B cell (primary cell): ENCODE measurements at regions not wholly inside any gene's neighbourhood (a gene's known extent, or its start where the extent isn't known, plus 50 kb on each side); places are given as distances from the start of the nearest gene placed in this dataset.

ENCODE experiments used
- ATAC-seq: fragments of 200-7000 bp; cut with Tn5 transposase; one replicate; pipeline ENCODE4 v1.10.0; 2021; ENCODE audit warnings: low read depth, mild to moderate bottlenecking, moderate number of reproducible peaks, moderate library complexity
- CTCF ChIA-PET: fragments of 350-600 bp; sonication (Branson Sonifier 250); formaldehyde crosslinking; loops from one replicate; lab custom pipeline; 2021; ENCODE audit warnings: antibody characterized with exemption, inconsistent platforms; lab: Charles Lee
- POLR2A ChIA-PET: fragments of 350-600 bp; sonication (Branson Sonifier 250); formaldehyde crosslinking; loops from one replicate; lab custom pipeline; 2021; ENCODE audit warnings: antibody characterized with exemption; lab: Charles Lee
- DNase-seq: peaks from one replicate; pipeline ENCODE4 v3.0.0; 2013
- H2AFZ ChIP-seq: 2 replicates; pipeline ENCODE4 v1.6.1; 2012; ENCODE audit warnings: mild to moderate bottlenecking, low read depth, low read length; ENCODE audit not compliant: insufficient read depth, poor library complexity, severe bottlenecking
- H3K27ac ChIP-seq, 2 donors: 1 replicate in 1 of 2; 2 replicates in 1 of 2; pipeline ENCODE4 v1.5.1; 2012 to 2013; ENCODE audit warnings: low read length in 2 of 2, mild to moderate bottlenecking in 2 of 2, moderate library complexity in 1 of 2
- H3K27me3 ChIP-seq, 4 experiments: fragments of 200-600 bp in 1 of 4; sonication (generic) in 1 of 4; replicated peaks in 1 of 4; 1 replicate in 2 of 4; 2 replicates in 2 of 4; pipeline versions ENCODE4 v1.6.1 to v1.7.0; 2013 to 2016; ENCODE audit warnings: low read length in 3 of 4, mild to moderate bottlenecking in 2 of 4, mixed read lengths in 1 of 4, moderate library complexity in 1 of 4; ENCODE audit not compliant: insufficient read depth in 4 of 4, control insufficient read depth in 3 of 4; ENCODE audit errors: control extremely low read depth in 1 of 4
- H3K36me3 ChIP-seq, 2 experiments: replicated peaks in 1 of 2; 1 replicate in 1 of 2; 2 replicates in 1 of 2; pipeline versions ENCODE4 v1.6.1 to v1.7.1; 2013; ENCODE audit warnings: low read length in 1 of 2; ENCODE audit not compliant: insufficient read depth in 2 of 2, control insufficient read depth in 1 of 2; ENCODE audit errors: control extremely low read depth in 1 of 2, extremely low read depth in 1 of 2
- H3K4me1 ChIP-seq, 2 donors: fragments of 200-600 bp in 1 of 2; sonication (generic) in 1 of 2; 1 replicate in 1 of 2; 2 replicates in 1 of 2; pipeline versions ENCODE4 v1.5.1 to v1.6.1; 2013 to 2017; ENCODE audit warnings: low read length in 2 of 2; ENCODE audit not compliant: control insufficient read depth in 2 of 2, insufficient read depth in 2 of 2
- H3K4me2 ChIP-seq: replicated peaks from 2 replicates; pipeline ENCODE3; 2012; ENCODE audit warnings: mild to moderate bottlenecking, low read depth, low read length; ENCODE audit not compliant: poor library complexity, severe bottlenecking
- H3K4me3 ChIP-seq, 5 experiments: fragments of 200-600 bp in 1 of 5; sonication (generic) in 1 of 5; 1 replicate in 3 of 5; 2 replicates in 2 of 5; pipeline versions ENCODE4 v1.5.1 to v1.7.0; 2011 to 2016; ENCODE audit warnings: low read length in 4 of 5, mild to moderate bottlenecking in 4 of 5, low read depth in 2 of 5, control low read depth in 1 of 5, moderate library complexity in 1 of 5; ENCODE audit not compliant: insufficient read depth in 1 of 5; ENCODE audit errors: control extremely low read depth in 1 of 5, extremely low read depth in 1 of 5
- H3K79me2 ChIP-seq: fragments of 200-600 bp; sonication (generic); one replicate; pipeline ENCODE4 v1.6.0; 2016; ENCODE audit warnings: low read length; ENCODE audit not compliant: control insufficient read depth, insufficient read depth
- H3K9ac ChIP-seq: fragments of 200-600 bp; sonication (generic); 2 replicates; pipeline ENCODE4 v1.6.1; 2017; ENCODE audit warnings: mild to moderate bottlenecking, low read length, moderate library complexity
- H3K9me3 ChIP-seq, 3 donors: one replicate each; pipeline versions ENCODE4 v1.6.1 to v1.7.1; 2013; ENCODE audit warnings: low read length in 2 of 3; ENCODE audit not compliant: control insufficient read depth in 2 of 3, insufficient read depth in 1 of 3; ENCODE audit errors: control extremely low read depth in 1 of 3
- H4K20me1 ChIP-seq: 2 replicates; pipeline ENCODE4 v1.6.0; 2012; ENCODE audit warnings: mild to moderate bottlenecking, low read length; ENCODE audit not compliant: insufficient read depth, control insufficient read depth, poor library complexity, severe bottlenecking
- H3K27ac Mint-ChIP-seq: one replicate; pipeline ENCODE4 v1.8.0; 2021; ENCODE audit warnings: mixed read lengths
- H3K27me3 Mint-ChIP-seq: one replicate; pipeline ENCODE4 v1.8.0; 2021; ENCODE audit warnings: mixed read lengths
- H3K4me1 Mint-ChIP-seq: one replicate; pipeline ENCODE4 v1.8.0; 2021; ENCODE audit warnings: mixed read lengths
- H3K4me3 Mint-ChIP-seq: one replicate; pipeline ENCODE4 v1.8.0; 2021; ENCODE audit warnings: mixed read lengths
- H3K9me3 Mint-ChIP-seq: one replicate; pipeline ENCODE4 v1.8.0; 2022; ENCODE audit warnings: mixed read lengths; ENCODE audit not compliant: insufficient read depth
- EZH2 ChIP-seq: IDR thresholded peaks from 2 replicates; pipeline ENCODE4 v1.6.1; 2012; ENCODE audit warnings: borderline replicate concordance, low read depth, mild to moderate bottlenecking, moderate library complexity, low read length; ENCODE audit not compliant: insufficient read depth, poor library complexity, severe bottlenecking
- WGBS: methylation state at CpG from one replicate; pipeline ENCODE4 v1.1.5; 2013; ENCODE audit warnings: missing lambda C conversion rate; ENCODE audit not compliant: insufficient coverage; 5-methylcytosine and 5-hydroxymethylcytosine counted together
- intact Hi-C: fragments of 100-400 bp; cut with micrococcal nuclease; formaldehyde crosslinking; loops from one replicate; pipeline ENCODE4 v1.10.0; 2022
- TF ChIP-seq, protein P1 (sequence below): fragments of 200-600 bp; IDR thresholded peaks from one replicate; pipeline ENCODE4 v1.8.0; 2022; ENCODE audit warnings: antibody characterized with exemption, mild to moderate bottlenecking

DNA sequence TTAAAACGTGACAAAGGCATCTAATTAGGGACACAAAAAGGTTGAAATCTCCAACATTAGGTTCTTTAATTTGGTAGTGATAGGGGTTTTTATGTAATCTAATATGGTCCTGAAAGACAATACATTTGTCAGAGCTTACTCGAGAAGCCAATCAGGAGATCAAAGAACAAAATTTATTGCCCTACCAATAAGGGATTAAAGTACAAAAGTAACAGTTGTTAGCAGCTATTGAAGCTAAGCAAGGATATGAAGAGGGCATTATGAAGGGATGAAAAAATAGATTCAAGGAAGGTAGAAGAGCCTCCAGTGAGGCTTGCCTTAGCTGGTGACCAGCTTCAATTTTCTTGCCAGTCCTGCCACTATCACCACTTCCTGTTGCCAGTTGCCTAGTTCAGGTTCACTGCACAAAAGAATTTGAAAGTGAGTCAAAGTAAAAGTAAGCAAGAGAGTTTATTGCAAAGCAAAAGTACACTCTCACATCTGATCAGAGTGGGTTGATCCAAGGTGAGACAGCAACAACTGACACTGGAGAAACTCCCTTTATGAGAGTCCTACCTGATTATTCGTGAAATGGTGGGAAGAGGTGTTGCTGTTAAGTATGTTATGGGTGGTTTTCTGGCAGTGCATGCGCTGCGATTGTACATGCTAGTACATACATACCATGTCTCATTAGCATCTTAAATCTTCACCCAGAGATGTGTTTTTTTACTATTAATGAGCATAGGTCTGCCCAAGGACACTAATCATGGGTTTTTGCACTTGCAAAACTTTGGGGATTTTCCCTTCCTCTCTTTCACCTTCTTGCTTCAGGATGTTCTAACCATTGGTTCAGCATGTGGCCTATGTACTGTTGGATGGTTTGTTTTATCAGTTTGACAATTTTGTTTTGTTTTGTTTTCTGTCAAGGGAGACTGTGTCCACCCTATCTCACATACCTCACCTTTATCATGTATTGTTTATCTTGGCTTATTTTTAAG lies 263.2 kb upstream of the ITM2A start:
- ATAC-seq (no peak), DNase-seq (no peak)
- no peaks in the 10 kb centered on the region for H3K9me3 ChIP-seq
- no peaks in the 10 kb centered on the region for H3K27me3 Mint-ChIP-seq
- intact Hi-C loops, result no loop called here
- no peaks in the 10 kb centered on the region for H3K36me3 ChIP-seq
- CTCF ChIA-PET, result no interaction called here
- no peak overlapping the region for H2AFZ ChIP-seq
- peaks cover 0 to 3% of the 10 kb centered on the region in 2 donors for H3K4me1 ChIP-seq
- no peaks in the 10 kb centered on the region for H3K9me3 Mint-ChIP-seq
- WGBS, result no CpG with 5 or more reads among the region's 5 CpGs
- no peak overlapping the region for H3K9ac ChIP-seq
- POLR2A ChIA-PET, result no interaction called here
- peaks cover 11% of the 10 kb centered on the region for H3K4me1 Mint-ChIP-seq
- no peak overlapping the region for H3K27ac ChIP-seq
- no peaks in the 10 kb centered on the region for H3K27me3 ChIP-seq
- TF ChIP-seq, protein P1, sequence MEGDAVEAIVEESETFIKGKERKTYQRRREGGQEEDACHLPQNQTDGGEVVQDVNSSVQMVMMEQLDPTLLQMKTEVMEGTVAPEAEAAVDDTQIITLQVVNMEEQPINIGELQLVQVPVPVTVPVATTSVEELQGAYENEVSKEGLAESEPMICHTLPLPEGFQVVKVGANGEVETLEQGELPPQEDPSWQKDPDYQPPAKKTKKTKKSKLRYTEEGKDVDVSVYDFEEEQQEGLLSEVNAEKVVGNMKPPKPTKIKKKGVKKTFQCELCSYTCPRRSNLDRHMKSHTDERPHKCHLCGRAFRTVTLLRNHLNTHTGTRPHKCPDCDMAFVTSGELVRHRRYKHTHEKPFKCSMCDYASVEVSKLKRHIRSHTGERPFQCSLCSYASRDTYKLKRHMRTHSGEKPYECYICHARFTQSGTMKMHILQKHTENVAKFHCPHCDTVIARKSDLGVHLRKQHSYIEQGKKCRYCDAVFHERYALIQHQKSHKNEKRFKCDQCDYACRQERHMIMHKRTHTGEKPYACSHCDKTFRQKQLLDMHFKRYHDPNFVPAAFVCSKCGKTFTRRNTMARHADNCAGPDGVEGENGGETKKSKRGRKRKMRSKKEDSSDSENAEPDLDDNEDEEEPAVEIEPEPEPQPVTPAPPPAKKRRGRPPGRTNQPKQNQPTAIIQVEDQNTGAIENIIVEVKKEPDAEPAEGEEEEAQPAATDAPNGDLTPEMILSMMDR, result no peak
- no peak for TF ChIP-seq EZH2
- H3K4me3 Mint-ChIP-seq, result no peak overlapping the region
- no peaks in the 10 kb centered on the region for H4K20me1 ChIP-seq
- H3K4me3 ChIP-seq, result no peak overlapping the region
- no peaks in the 10 kb centered on the region for H3K79me2 ChIP-seq
- H3K4me2 ChIP-seq, result no peak overlapping the region
- H3K27ac Mint-ChIP-seq, result no peak overlapping the region

DNA sequence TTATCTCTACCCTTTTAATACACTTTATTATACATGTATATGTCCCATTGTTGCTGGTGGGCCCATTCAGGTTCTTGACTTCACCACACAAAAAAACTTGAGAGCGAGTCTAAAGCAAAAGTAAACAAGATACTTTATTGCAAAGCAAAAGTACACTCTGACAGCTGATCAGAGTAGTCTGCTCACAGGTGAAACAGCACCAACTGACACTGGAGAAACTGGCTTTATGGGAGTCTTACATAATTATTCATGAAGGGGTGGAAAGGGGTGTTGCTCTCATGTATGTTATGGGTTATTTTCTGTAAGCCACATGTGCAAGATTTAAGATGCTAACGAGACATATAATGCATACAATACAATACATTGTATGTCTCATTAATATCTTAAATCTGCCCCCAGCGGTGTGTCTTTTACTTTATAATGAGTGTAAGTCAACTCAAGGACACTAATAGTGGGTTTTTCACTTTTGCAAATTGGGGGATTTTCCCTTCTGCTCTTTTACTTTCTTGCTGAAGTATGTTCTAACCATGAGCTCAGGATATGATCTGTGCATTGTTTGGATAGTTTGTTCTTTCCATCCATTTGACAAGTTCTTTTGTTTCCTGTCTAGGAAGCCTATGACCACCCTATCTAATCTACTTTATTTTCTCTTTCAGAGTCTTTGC lies 256.1 kb upstream of the ITM2A start:
- H3K79me2 ChIP-seq, result no peaks in the 10 kb centered on the region

More for the DNA sequence above, 256.1 kb upstream of the ITM2A start:
- Histone ChIP-seq H3K9ac (no peak overlapping the region), H3K36me3 (no peaks in the 10 kb centered on the region), H3K27ac (no peak overlapping the region), H3K27me3 (no peaks in the 10 kb centered on the region), H3K9me3 (no peaks in the 10 kb centered on the region), H3K4me3 (no peak overlapping the region), H2AFZ (no peak overlapping the region), H4K20me1 (no peaks in the 10 kb centered on the region), H3K4me1 (no peaks in the 10 kb centered on the region), H3K4me2 (no peak overlapping the region)
- POLR2A ChIA-PET, result no interaction called here
- CTCF ChIA-PET, result no interaction called here
- Mint-ChIP-seq H3K27ac (no peak overlapping the region), H3K4me1 (no peaks in the 10 kb centered on the region), H3K9me3 (no peaks in the 10 kb centered on the region), H3K4me3 (no peak overlapping the region), H3K27me3 (no peaks in the 10 kb centered on the region)
- intact Hi-C loops, result no loop called here
- ATAC-seq (no peak), DNase-seq (no peak)
- TF ChIP-seq, protein P1, result no peak
- no peak for TF ChIP-seq EZH2
- no CpG with 5 or more reads among the region's 3 CpGs for WGBS
